HG03520 (cell line): ENCODE measurements at regions not wholly inside any gene's neighbourhood (a gene's known extent, or its start where the extent isn't known, plus 50 kb on each side); places are given as distances from the start of the nearest gene placed in this dataset.

Source experiments
- ATAC-seq: cut with Tn5 transposase; IDR thresholded peaks from one replicate; pipeline ENCODE4 v1.9.1; 2021; ENCODE audit warnings: mild to moderate bottlenecking, moderate library complexity; ENCODE audit not compliant: unreplicated experiment

- ATAC-seq, result no peak
These were observed 180.7 kb downstream of the FBXO15 start for GRCh38 chr18:73966954-73967353.

GRCh38 chr18:73962256-73962655 is 185.4 kb downstream of the FBXO15 start:
- ATAC-seq, result no peak

DNA sequence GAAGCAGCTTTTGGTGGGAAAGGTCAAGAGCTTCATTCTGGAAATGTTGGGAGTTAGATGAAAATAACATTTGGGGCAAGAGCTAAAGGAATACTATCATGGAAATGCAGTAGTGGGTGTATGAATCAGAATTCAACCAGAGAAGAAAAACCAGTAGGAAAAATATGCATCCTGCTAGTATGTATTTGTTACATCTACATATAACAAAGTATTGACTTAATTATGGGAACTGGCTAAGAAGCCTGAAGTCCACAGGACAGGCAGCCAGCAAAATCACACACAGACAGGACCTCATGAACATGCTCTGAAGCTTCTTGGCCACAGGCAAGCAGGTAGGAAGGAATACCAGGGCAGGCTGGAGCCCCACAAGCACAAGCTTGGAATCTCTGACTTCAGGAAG is 185.8 kb downstream of the FBXO15 start:
- ATAC-seq, result no peak

- no peak for ATAC-seq
These were observed 188.3 kb downstream of the FBXO15 start for GRCh38 chr18:73959352-73959751.

- no peak for ATAC-seq
These were observed 193.4 kb downstream of the FBXO15 start for GRCh38 chr18:73954268-73954667.

DNA sequence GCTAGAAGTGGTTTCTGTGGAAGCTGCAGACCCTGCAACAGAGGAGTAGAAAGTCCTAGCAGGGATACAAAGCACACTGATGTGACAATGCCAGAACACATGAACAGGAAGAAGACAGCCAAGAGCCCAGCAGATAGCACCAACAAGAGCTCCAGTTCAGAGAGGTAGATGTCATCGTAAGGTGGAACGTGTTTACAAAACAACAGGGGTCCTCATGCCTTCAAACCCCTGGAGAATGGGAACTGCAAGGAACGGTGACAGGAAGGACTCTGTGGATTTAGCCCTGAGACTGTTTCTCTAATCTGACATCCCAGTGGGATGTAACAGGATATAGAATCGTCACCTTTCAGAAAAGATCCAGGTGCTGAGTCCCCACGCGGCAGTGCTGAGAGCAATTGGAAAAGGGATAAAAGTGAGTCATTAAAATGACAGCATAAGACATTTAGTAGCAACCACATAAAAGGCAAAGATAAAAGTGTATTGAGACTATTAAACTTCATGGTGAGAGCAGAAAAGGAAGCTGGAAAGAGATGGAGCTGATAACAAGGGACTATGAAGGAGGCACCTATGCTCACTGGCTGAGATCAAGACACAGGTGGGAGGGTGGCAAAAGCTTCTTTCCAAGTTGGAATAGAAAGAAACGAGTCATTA is 195.2 kb downstream of the FBXO15 start:
- no peak for ATAC-seq

DNA sequence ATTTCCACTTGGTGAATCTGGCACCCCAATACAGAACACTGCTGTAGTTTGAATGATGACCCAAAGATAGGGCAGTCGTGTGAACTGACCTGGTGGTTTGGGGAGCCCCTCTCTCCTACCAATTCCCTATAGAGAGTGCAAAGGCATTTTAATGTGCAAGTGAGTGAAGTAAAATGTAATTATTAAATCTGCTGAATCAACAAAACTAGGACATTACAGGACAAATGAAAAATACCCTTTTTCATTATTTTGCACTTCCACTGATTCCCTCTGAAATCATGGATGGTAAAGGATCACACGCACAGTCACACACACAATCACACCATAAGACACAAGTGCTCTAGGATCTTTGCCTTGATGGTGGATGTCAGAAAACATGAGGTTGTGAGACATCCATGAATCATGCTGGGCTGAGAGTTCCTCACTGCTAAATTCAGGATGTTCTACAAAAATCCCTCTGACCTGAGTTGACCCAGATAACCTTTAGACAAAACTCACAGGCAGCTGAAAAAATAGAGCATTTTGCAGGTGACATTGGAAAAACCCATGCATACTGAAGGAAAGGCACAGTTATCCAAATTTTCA is 197.4 kb downstream of the FBXO15 start:
- ATAC-seq, result no peak

DNA sequence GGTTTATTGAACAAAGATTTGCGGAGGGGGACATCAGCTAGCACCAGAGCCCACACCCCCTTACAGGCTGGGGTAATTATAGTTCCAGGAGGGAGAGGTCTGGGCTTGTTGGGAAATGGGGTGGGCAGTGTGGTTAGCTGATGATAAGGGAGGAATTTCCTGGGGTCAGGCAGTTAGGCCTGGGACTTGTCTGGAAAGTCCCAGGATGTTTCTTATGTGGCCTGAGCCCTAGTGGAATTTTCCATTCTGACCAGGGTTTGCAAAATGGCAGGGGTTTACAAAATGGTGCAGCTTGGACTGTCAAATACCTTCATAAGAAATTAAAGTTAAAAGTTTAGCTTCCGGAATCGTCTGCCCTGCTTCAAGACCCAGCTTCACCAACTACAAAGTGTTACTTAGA is 199.1 kb downstream of the FBXO15 start:
- no peak for ATAC-seq

DNA sequence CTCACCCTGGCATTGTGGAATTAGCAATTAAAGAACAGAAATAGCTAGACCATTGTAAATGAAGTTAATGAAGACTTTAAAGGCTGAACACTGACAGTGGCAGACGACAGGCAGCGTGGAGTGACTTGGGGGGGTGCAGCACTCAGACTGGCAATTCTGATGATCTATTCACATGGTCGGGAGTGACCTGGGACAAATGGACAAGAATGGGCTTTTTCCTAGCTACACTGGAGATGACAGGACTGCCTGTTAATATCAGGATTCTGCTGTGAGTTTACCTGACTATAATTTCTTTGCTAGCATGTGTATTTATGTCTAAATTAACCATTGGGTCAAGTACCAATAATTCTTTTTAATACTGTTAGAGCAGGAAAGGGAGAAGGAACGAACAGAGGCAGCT is 199.6 kb downstream of the FBXO15 start:
- no peak for ATAC-seq

GRCh38 chr18:73947180-73947921 is 200.3 kb downstream of the FBXO15 start:
- no peak for ATAC-seq

DNA sequence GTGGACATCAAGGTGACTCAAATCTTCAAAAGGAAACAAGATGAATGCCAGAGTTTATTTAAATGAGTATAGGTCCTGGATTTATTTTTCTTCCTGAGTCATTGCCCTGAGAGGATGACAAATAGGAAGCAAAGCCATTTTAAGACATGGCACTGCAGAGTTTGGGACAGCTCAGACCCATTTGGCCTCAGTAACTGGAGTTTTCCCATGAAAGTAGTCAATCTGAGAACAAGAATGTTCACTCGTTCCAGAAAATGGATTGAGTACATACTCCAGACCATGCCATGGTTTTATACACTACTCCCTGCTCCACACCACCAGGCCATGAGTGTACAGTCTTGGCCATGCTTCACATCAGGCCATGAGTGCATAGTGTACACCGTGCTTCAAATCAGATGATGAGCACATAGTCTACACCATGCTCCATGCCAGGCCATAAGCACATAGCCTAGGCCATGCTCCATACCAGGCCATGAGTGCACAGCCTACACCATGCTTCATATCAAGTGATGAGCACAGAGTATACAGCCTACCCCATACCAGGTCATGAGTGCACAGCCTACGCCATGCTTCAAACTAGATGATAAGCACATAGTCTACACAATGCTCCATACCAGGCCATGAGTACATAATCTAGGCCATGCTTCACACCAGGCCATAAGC is 202.4 kb downstream of the FBXO15 start:
- no peak for ATAC-seq

DNA sequence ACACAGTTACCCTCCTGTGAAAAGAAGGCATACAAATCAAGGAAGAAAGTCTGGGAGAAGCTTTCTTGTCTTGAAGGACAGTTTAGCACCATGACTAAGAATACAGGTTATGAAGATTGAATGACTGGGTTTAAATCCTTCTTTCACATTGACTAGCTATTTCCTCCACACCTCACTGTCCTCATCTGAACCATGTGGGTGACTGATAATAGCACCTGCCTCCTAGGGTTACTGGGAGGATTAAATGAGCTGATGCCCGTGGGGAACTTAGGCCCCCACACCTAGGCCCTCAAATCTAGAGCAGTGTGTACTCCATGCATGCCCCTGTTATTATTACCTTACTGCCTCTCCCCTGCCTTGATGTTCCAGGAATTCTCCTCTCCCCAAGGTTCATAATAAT is 202.9 kb downstream of the FBXO15 start:
- no peak for ATAC-seq

- ATAC-seq, result no peak
These were observed 203.9 kb downstream of the FBXO15 start for GRCh38 chr18:73943763-73944162.

DNA sequence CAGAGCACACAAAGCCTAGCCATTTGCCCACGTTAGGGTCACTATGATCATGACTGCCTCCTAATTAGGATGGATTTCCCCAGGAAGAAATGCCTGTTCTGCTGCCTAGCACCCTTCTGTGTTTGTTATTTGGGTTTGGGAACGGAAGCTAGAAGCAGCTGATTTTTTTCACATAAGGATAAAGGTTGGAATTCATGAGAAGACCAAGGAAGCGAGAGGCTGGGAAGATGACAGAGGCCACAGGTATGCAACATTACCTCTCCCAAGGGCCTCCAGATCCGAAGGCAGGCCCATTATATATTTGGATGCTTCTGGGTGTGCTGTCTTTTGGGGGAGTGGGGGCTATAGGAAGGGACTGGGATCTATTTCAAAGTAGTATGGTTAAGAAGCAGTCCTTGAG is 204.7 kb downstream of the FBXO15 start:
- no peak for ATAC-seq

DNA sequence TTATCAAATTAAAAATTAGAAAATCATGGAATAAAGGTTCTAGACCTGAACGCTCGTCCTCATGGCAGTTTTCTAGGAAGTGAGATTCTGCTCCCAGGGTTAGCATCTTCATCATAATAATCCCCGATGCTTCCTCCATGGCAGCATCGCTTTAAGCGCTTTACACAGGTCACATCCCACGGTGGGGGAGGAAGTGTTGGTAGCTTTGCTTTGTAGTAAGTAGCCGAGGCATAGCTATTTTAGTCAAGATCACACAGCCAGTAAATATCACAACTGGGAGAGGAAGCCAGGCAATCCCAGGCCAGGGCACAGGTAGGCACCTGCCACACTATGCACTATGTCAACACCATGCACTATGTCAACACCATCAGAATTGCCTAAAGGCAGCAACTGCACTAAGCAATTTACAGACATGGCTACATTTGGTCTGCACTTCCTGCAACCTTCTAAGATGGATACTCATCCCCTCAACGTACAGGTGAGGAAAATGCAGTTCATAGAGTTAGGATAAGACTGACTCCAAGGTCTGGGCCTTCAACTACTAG is 205.5 kb downstream of the FBXO15 start:
- no peak for ATAC-seq

DNA sequence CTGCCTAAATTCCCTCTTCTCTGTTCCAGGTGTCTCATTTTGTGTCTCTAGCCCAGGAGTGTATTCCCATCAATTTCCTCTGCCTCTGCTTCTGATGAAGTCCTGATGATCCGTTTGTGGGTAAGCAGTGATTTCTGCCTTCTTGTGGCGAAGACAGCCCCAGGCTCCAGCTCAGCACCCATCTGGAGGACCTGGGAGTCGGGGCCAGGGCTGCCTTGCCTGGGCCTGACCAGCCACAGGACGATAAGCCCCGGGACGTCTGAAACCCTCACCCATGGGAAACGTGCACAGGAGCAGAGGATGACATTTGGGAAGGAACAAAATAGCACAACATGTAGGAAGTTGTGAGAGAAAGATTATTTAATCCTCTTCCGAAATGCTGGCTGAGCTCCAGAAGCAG is 206.9 kb downstream of the FBXO15 start:
- ATAC-seq, result no peak

DNA sequence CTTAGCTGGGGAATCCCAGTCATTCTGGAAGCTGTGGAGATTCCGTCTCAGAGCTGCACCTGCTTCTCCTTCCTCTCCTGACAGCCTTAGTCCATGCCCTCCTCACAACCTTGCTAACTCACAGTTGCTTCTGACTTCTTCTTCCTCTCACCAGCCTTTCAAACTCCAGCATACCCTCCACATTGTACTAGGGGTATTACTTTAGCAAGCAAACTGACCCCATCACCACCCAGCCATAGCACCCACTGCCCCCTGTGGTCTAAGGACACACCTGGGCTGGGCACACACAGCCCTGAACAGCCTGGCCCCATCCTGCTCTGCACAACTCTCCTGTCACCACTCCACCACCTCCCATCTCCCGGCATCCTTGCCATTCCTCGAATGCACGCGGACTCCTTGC is 208.2 kb downstream of the FBXO15 start:
- ATAC-seq, result no peak

DNA sequence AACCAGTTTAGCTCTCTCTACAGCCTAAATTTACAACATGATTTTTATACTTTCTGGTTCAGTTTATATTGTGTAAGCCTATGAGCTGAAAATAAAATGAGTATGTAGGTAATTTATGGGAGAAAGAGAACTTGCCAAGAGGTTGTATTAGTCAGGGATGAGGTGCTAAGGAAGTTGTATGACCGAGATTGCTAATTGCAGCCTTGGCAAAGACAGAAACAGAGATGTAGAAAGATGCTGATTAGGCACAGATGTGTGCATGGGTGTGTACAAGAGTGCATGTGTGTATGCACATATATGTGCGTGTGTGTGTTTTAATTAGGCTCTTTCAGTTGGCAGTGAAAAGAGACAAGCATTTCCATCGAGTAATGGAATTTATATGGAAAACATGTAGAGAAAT is 213.9 kb downstream of the FBXO15 start:
- ATAC-seq, result no peak

- ATAC-seq, result no peak
These were observed 214.7 kb downstream of the FBXO15 start for GRCh38 chr18:73932976-73933375.

DNA sequence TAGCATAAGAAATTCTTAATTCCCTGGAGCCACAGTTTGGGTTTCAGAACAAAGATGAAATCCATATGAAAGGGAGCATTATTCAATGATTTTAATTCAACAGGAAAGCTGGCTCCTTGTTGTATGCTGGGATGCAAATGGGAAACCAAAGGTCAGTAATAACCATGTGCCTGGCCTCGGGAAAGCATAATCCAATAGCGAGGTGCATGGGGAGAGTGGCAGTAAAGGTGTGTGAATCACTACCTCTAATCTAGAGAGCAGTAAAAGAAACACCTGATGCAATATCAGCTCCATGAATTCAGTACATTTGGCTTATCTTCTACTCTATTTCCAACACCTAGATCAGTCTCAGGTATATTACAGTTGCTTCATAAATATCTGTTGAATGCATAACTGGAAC is 220.1 kb downstream of the FBXO15 start:
- ATAC-seq, result no peak

GRCh38 chr18:73924836-73925235 is 222.8 kb downstream of the FBXO15 start:
- no peak for ATAC-seq

GRCh38 chr18:73924307-73924706 is 223.3 kb downstream of the FBXO15 start:
- no peak for ATAC-seq
